ENCODE measurements at regions not wholly inside any gene's neighbourhood (a gene's known extent, or its start where the extent isn't known, plus 50 kb on each side); places are given as distances from the start of the nearest gene placed in this dataset.

- no peak for TF ChIP-seq JUN (IDR thresholded peaks at IDR 0.05; ENCODE audit: low read depth, low read length)
- TF ChIP-seq RBBP5 (IDR thresholded peaks at IDR 0.05; ENCODE audit: borderline replicate concordance, low read depth, low read length): no peak
- TF ChIP-seq POLR2A (IDR thresholded peaks at IDR 0.05; ENCODE audit: control extremely low read depth in 1 of 2, low read depth in 2 of 2, low read length in 2 of 2): no peak
- TF ChIP-seq CREB1 (IDR thresholded peaks at IDR 0.05): no peak
- TF ChIP-seq RFX5 (IDR thresholded peaks at IDR 0.05; ENCODE audit: borderline replicate concordance, low read depth, low read length): no peak
- no peak for TF ChIP-seq SRF (IDR thresholded peaks at IDR 0.05; ENCODE audit: low read depth, low read length)
- no peak for TF ChIP-seq CTCF (IDR thresholded peaks at IDR 0.05; ENCODE audit: control extremely low read depth in 1 of 3, insufficient read depth in 1 of 3, low read depth in 1 of 3, low read length in 3 of 3)
- TF ChIP-seq POLR2AphosphoS5 (IDR thresholded peaks at IDR 0.05; ENCODE audit: low read depth, low read length): no peak
- no peak for TF ChIP-seq JUND (IDR thresholded peaks at IDR 0.05; ENCODE audit: low read length)
- no peak for TF ChIP-seq RAD21 (IDR thresholded peaks at IDR 0.05 in 1 of 2, conservative IDR thresholded peaks at IDR 0.05 in 1 of 2; ENCODE audit: low read depth in 2 of 2, low read length in 2 of 2)
- TF ChIP-seq SIN3A (conservative IDR thresholded peaks at IDR 0.05 in 1 of 2, IDR thresholded peaks at IDR 0.05 in 1 of 2; ENCODE audit: low read depth in 1 of 2, low read length in 2 of 2): no peak
- no peak for TF ChIP-seq ATF3 (IDR thresholded peaks at IDR 0.05; ENCODE audit: insufficient read depth, low read depth, low read length)
- TF ChIP-seq PHF8 (conservative IDR thresholded peaks at IDR 0.05; ENCODE audit: low read depth, low read length): no peak
- no peak for TF ChIP-seq NRF1 (IDR thresholded peaks at IDR 0.05; ENCODE audit: low read depth, low read length)
Measured at GRCh38 chr2:56713161-56713676, 529.4 kb downstream of the CCDC85A start.

Measured in H1 (cell line).